GM21528 (cell line): ENCODE measurements at regions not wholly inside any gene's neighbourhood (a gene's known extent, or its start where the extent isn't known, plus 50 kb on each side); places are given as distances from the start of the nearest gene placed in this dataset.

Experiments
- ATAC-seq: cut with Tn5 transposase; IDR thresholded peaks from one replicate; pipeline ENCODE4 v1.9.1; 2021; ENCODE audit warnings: mild to moderate bottlenecking, moderate library complexity; ENCODE audit not compliant: unreplicated experiment, low FRiP score

DNA sequence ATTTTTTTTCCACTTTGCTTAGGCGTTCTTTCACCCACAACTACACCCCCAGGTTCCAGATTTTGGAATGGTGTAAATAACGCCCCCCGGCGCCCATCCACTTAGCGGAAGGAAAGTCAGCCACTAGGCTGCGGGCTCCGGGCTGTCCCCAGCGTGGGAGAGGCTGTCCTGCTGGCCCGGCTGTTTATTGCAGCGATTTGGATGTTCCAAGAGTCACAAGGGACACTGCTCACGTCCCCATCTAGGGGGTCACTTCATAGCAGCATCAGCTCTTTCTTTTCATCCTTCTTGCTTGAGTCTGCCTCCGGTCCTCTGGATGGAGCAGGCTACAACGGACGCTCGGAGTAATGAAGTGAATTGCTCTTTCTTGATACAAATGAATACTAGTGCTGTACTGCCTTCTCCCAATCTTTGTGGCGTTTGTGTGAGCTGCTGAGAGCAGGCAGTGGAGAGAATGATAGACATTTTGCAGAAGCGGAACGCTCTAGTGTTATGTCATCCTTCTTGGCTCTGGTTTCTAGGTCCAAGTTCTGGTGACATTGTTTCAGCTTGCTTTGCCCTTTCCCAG, 50.7 kb upstream of the PAIP2B start:
- ATAC-seq = no peak

- ATAC-seq = no peak
Observed at GRCh38 chr2:71277147-71277475, 50.2 kb upstream of the PAIP2B start.

- peak; percentile 94 for ATAC-seq
Observed at GRCh38 chr2:71276311-71277146, 49.6 kb upstream of the PAIP2B start.
